SIG-M5 treated with dmso at 0.1 percent for 504 hours (cell line): ENCODE measurements at regions not wholly inside any gene's neighbourhood (a gene's known extent, or its start where the extent isn't known, plus 50 kb on each side); places are given as distances from the start of the nearest gene placed in this dataset.
"Not testable (repeated sequence)": the region's sequence is repeated elsewhere in the genome, so short reads cannot be mapped to it uniquely, and the experiment has no call there.

Experiments used
- DNase-seq: peaks from one replicate; lab custom pipeline; 2025; ENCODE audit not compliant: unreplicated experiment; lab: John Stamatoyannopoulos, UW

DNA sequence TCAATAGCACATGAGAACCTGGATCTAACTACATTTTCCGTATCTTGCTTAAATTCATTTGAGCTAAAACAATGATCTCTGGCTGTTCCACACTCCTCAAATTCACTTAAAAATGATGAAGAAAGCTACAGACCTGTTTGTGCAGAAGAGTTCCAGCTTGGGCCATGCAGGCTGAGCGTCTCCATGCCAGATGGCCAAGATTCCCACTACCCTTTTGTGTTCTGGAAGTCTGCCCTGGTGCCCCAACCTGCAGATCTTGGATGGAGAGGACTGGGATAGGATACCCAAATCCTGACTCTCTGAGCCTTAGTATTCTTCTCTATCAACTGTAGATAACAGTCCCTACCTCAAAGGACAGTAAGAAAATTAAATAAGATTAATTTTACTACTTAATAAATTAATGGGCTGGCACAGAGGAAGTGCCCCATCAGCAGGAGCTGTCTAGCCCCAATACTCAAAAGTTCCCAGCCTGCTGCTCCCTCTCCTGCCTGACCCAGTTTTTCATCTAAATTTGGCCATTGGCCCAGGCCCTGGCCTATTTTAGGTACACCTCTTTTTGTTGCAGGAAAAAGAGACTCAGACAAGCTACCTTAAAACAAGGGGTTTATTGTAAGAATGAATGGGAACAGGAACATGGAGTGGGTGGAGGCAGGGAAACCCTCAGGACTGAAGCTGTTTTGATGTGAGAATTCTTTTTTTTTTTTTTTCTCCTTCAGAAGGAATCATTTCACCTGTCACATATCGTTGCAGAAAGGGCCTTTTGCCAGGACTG, 81.4 kb upstream of the GRK3 start:
- no peak for DNase-seq

DNA sequence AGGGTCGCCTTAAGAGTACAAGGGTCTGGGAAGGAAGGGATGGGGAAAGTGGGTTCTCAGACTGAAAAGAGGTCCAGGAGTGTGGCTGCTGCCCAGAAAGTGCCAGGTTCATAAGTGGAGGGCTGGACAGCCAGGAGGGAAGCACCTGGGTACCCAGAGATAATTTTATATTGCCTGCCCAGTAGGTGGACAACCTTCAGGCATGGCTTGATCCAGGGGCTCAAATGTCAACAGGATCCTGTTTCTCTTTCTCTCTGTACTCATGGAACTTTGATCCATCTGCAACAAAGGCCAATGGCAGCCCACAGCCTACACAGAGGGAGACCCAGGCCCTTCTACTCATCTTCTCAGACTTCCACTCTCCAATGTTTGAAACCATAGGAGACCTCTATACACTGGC, 80.5 kb upstream of the GRK3 start:
- DNase-seq: no peak

DNA sequence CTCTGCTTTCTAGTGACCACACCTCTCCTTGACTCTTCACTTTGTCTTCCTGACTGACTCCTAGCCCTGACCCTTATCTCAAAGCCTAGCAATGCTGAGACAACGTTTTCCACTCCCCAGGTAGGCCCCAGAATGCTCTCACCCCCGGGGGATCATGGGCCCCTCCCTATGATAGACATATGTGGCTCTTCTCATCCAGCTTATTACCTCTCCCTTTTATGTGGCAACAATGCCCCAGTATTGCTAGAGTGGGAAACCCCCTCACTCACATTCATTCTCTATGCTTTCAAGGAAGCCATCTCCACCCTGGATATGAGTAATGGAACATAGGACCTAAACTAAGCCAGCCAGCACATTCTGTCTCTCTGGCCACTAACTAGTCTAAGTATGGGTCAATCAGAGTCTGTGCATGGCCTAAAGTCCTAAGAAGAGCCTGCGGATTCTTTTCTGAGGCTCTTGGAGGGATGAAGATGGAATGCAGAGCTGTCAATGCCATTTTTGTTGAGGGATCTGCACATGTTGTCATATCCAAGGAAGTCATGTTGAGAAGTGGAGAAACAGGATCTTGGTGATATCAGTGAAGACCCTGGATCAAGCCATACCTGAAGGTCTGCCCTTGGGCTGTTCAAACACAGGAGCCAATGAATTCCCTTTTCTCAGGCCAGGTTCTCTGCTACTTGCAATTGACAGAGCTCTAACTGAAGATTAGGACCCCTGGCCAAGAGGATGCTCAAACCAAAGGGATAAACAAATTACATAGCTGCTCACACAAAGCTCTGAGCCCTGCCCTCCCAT, 79.8 kb upstream of the GRK3 start:
- DNase-seq: no peak

DNA sequence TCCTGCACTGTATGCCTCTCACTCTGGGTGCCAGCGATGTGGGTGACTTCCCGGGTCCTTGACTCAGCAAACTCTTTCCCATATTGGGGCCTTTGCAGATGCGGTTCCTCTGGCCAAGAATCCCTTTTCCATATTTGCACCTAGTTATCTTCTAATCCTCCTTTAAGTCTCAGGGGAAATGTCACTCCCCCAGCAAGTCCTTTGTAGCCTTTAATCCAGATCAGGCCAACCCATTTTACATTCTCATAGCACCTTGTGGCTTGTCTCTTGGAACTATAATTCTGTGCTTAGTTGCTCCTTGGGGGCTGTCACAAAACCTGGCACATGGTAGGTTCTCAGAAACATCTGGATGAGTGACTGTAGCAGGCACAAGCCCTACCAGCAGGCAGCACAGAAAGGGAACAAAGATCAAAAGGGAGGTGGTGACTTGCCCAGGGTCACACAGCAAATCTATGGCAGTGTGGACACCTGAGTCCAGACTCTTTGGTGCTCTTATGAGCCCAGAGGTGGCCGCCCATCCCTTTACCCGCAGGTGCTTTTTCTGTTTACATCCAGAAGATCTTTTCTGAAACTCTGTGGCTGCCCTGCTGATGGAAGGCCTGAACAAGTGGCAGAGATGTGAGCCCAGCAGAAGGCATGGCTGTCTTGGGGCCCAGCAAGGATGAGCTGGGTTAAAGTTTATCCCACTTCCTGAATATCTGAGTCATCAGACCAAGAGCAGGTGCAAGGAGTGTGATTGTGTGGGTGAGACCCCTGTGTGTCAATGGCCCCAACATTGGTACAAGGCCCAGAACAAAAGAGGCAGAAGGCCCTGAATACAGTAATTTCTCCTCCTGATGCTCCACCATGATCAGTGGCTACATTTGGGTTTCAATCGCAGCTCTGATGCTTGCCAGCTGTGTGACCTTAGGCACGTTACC, 78.6 kb upstream of the GRK3 start:
- no peak for DNase-seq

DNA sequence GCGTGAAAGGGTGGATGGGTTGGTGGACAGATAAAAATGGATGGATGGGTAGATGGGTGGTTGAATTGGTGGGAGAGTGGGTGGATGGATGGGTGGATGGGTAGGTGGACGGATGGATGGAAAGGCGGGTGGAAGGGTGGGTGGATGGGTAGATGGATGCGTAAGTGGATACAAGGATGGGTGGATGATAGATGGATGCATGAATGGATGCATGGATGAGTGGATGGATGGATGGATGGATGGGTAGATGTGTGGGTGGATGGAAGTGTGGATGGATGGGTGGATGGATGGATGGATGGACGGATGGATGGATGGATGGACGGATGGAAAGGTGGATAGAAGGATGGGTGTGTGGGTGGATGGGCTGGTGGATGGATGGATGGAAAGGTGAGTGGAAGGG, 77.0 kb upstream of the GRK3 start:
- DNase-seq: no peak

DNA sequence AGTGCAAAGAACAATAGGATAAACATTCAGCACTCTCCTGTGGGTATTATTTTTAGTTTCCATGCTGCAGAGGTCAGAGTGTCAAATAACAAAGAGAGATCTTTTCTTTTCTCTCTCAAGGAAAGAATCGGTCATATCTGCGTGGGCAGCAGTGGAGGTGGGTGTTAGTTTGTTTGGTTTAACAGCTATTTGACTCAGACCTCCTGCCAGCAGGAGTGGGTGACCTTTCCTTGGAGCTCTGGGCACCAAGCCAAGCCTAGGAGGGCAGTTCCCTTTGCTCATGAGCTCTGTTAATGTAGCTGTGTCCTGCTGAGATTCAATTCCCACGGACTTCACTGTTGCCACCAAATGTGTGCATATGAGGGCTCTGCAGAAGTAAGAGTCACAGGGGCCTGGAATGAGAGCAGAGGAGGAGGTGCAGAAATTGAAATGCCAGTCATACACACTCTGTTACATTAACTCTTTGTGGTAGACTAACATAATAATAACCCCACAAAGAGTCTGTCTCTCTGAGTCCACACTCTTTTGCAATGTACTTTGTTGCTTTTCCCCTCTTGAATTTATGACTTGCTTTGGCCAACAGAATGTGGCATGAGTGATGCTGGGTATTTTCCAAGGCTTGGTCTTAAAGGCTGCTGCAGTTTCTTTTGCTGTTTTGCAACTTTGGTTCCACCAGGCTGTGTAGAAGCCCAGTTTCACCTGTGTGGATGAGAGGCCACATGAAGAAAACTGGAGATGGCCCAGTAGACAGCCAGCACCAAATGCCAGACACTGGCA, 76.0 kb upstream of the GRK3 start:
- DNase-seq: no peak

DNA sequence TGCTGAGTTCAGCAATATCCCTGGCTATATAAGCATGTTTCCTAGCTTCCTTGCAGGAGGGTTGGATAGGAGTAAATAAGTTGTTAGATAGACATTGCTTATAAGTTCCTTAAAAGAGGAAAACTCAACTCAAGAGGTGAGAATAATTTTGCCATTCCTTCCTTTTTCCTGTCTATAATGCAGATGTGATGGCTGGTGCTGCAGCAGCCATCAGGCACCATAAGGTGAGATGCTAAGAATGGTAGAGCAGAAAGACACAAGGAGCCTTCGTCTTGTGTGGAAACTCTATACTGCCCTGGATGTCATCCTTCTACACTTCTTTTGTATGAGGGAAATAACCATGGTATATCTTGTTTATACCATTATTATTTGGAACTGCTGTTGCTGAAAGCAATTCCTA, 74.5 kb upstream of the GRK3 start:
- no peak for DNase-seq

GRCh38 chr22:25490896-25491295, 73.6 kb upstream of the GRK3 start:
- no peak for DNase-seq

- no peak for DNase-seq
Observed at GRCh38 chr22:25492162-25492561, 72.3 kb upstream of the GRK3 start.

DNA sequence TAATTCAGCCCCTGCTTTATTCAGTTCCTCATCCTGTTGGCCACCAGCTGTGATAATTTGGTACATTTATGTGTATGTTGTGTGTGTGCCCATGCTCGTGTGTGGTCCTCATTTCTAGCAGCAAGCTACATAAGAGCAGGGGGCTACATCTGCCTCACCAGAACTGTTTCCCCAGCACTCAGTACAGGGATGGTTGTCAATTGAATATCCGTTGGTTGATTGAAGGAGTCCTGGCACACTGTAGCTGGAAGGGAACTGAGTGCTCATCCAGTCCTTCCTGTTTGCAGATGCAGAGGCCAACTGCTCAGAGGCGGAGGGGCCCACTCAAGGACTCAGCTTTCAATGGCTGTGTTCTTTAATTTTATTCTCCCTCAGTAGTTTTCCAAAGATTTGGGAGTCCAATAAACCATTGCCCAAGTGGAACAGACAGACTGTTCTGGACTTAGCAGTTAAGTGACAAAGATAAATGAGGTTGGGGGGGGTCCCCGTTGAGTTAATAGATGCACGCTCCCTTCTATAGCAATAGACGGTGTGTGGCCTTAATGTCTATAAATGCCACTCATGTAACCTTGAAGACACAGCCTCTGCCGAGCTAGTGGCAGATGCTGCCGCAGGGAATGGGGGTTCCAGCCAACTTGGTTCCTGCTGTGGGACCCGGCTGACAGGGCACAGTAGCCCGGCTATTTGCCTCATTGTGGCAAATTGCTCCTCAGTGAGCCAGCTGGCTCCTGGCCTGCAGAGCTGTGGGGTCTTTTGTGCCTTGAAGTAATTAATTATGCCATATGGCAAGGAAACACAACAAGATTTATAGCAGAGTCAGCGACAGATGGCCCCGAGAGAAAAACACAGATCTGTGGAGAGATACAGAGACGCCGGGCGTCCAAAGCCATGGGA, 71.4 kb upstream of the GRK3 start:
- no peak for DNase-seq

GRCh38 chr22:25493794-25494193, 70.7 kb upstream of the GRK3 start:
- DNase-seq: no peak

DNA sequence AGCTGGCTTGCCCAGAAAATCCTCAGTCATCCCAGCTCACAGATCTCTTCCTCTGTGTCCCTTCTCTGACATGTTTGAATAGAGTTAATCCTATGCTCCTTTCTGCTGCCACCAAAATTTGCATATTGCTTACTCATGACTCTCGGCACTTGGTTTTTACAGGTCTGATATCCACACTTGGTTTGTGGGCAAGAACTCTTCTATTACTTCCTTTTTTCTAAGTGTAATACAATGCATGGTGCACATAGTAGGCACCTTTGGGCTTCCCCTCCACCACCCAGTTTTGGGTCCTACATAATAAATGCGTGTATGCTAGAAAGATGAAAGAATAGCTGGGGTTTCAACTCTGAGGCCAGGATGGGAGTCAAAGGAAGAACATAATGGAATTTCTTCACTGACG, 69.7 kb upstream of the GRK3 start:
- DNase-seq: peak; percentile 15

DNA sequence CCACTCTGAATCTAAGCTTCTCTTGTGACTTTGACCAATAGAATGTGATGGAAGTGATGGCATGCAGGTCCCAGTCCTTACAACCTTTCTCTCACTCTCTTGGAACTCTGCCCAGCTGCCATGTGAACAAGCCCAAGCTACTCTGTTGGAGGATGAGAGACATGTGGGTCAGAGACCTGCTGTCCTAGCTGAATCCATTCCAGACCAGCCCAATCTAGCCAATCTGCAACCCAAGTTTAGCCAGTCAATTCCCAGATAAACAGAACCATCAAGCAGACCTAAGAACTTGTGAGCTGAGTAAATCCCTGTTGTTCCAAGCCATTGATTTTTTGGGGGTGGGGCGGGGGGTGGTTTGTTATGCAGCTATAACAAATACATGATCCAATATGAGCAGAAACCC, 69.2 kb upstream of the GRK3 start:
- DNase-seq: no peak

GRCh38 chr22:25496396-25497064, 67.9 kb upstream of the GRK3 start:
- DNase-seq: no peak

- DNase-seq: no peak
Observed at GRCh38 chr22:25497181-25497641, 67.3 kb upstream of the GRK3 start.

DNA sequence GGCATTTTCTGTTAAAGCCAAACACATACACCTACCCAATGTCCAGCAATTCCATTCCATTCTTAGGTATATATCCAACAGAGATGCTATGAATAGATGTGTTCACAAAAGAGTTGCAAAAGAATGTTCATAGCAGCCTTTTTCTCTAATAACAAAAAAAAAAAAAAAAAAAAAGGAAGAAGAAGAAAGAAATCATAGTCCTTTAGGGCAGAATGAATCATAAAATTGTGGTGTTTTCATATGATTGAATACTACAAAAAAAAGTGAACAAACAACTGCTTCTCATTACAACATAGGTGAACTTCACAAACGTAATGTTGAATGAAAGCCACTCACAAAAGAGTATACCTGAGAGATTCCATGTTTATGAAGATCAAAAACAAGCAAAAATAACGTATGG, 66.8 kb upstream of the GRK3 start:
- DNase-seq: no peak

- not testable (repeated sequence) for DNase-seq
Observed at GRCh38 chr22:25500671-25501070, 63.8 kb upstream of the GRK3 start.

DNA sequence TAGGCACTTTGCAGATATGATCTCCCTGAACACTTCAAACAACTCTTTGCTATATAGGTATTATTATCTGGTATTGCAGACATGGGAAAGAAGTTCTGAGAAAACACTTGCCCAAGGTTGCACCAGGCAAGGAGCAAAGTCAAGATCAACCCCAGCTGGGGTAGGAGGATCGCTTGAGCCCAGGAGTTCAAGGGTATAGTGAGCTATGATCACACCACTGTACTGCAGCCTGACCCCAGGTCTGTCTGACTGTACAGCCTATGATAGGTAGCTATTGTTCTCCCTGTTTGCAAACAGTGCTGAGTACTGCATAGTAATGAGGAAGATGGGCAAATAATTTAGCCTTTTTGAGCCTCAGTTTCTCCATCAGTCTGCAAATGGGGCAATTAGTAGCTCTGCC, 60.5 kb upstream of the GRK3 start:
- not testable (repeated sequence) for DNase-seq

DNA sequence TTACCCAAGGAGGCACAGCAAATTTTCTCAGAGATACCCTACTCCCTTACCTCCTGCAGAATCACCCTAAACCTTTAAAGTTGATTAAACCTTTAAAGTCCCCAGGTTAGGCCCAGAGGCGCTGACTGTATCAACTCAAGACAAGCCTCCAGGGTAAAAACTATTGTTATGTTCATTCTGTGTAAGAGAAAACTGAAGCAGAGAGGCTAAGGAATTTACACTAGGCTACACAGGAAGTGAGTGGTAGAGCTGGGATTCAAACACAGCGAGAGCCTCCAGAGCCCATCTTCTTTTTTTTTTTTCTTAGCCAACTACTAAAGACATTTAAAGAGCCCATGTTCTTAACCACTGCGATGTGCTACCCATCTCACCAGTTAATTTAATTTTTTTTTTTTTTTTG, 56.3 kb upstream of the GRK3 start:
- no peak for DNase-seq
